Lower lobe of right lung (tissue), 2 donors: ENCODE measurements at regions not wholly inside any gene's neighbourhood (a gene's known extent, or its start where the extent isn't known, plus 50 kb on each side); places are given as distances from the start of the nearest gene placed in this dataset.
"Not testable (repeated sequence)": the region's sequence is repeated elsewhere in the genome, so short reads cannot be mapped to it uniquely, and the experiment has no call there.

Source experiments
- ATAC-seq, 2 donors: fragments of 200-7000 bp; cut with Tn5 transposase; one replicate each; pipeline ENCODE4 v1.9.1; 2020 to 2022; ENCODE audit warnings: mild to moderate bottlenecking in 2 of 2, moderate library complexity in 2 of 2
- DNase-seq: peaks from one replicate; pipeline ENCODE4 v3.0.0-alpha.2; 2020
- H3K27ac ChIP-seq: fragments of 200-600 bp; one replicate; pipeline ENCODE4 v1.8.0; 2022
- H3K27me3 ChIP-seq: fragments of 200-600 bp; one replicate; pipeline ENCODE4 v1.8.0; 2022; ENCODE audit warnings: low read depth
- H3K36me3 ChIP-seq: fragments of 200-600 bp; one replicate; pipeline ENCODE4 v1.8.0; 2022; ENCODE audit warnings: mild to moderate bottlenecking
- H3K4me1 ChIP-seq: fragments of 200-600 bp; one replicate; pipeline ENCODE4 v1.8.0; 2022
- H3K4me3 ChIP-seq: fragments of 200-600 bp; one replicate; pipeline ENCODE4 v1.8.0; 2022; ENCODE audit warnings: mild to moderate bottlenecking
- H3K9me3 ChIP-seq: fragments of 200-600 bp; one replicate; pipeline ENCODE4 v1.8.0; 2022
- CTCF ChIP-seq: fragments of 200-600 bp; IDR thresholded peaks from one replicate; pipeline ENCODE4 v1.8.0; 2022; ENCODE audit warnings: antibody characterized with exemption, mild to moderate bottlenecking
- intact Hi-C: fragments of 100-400 bp; cut with DNase I; formaldehyde crosslinking; loops from one replicate; pipeline ENCODE4 v1.11.0; 2022
- donor health status: DM: no; HTN: yes; CAD: no; lungs with severe emphysema.

- H3K36me3 ChIP-seq = no peaks in the 10 kb centered on the region
- intact Hi-C loops = no loop called here
- H3K4me1 ChIP-seq = no peaks in the 10 kb centered on the region
- H3K4me3 ChIP-seq = no peak overlapping the region
- DNase-seq = peak; percentile 28
- H3K27me3 ChIP-seq = no peaks in the 10 kb centered on the region
- TF ChIP-seq CTCF = no peak
- H3K9me3 ChIP-seq = no peaks in the 10 kb centered on the region
- no peak overlapping the region for H3K27ac ChIP-seq
- ATAC-seq = no peak
Measured at GRCh38 chr2:239721531-239721930, 303.6 kb downstream of the NDUFA10 start.

GRCh38 chr2:239720361-239721360 lies 304.5 kb downstream of the NDUFA10 start:
- no peak for TF ChIP-seq CTCF
- H3K9me3 ChIP-seq = no peaks in the 10 kb centered on the region
- peak; percentile 35 for DNase-seq
- H3K36me3 ChIP-seq = no peaks in the 10 kb centered on the region
- H3K4me1 ChIP-seq = no peaks in the 10 kb centered on the region
- intact Hi-C loops = no loop called here
- H3K4me3 ChIP-seq = no peak overlapping the region
- H3K27ac ChIP-seq = no peak overlapping the region
- ATAC-seq = no peak
- H3K27me3 ChIP-seq = no peaks in the 10 kb centered on the region

GRCh38 chr2:239719791-239720360 lies 305.3 kb downstream of the NDUFA10 start:
- ATAC-seq = no peak
- TF ChIP-seq CTCF = no peak
- H3K4me1 ChIP-seq = no peaks in the 10 kb centered on the region
- intact Hi-C loops = no loop called here
- DNase-seq = no peak
- no peak overlapping the region for H3K27ac ChIP-seq
- H3K36me3 ChIP-seq = no peaks in the 10 kb centered on the region
- no peaks in the 10 kb centered on the region for H3K9me3 ChIP-seq
- H3K4me3 ChIP-seq = no peak overlapping the region
- no peaks in the 10 kb centered on the region for H3K27me3 ChIP-seq

GRCh38 chr2:239718991-239719390 lies 306.2 kb downstream of the NDUFA10 start:
- H3K27me3 ChIP-seq, H3K4me3 ChIP-seq, H3K4me1 ChIP-seq, H3K36me3 ChIP-seq, ATAC-seq, intact Hi-C loops, H3K27ac ChIP-seq, H3K9me3 ChIP-seq: not testable (repeated sequence)
- DNase-seq = peak; percentile 6

- peaks cover 9% of the 10 kb centered on the region for H3K9me3 ChIP-seq
- H3K36me3 ChIP-seq = no peaks in the 10 kb centered on the region
- ATAC-seq = no peak
- H3K27ac ChIP-seq = no peak overlapping the region
- TF ChIP-seq CTCF = no peak
- no peaks in the 10 kb centered on the region for H3K27me3 ChIP-seq
- peak; percentile 46 for DNase-seq
- no peak overlapping the region for H3K4me3 ChIP-seq
- intact Hi-C loops = no loop called here
- H3K4me1 ChIP-seq = no peaks in the 10 kb centered on the region
Measured at GRCh38 chr2:239717706-239718105, 307.4 kb downstream of the NDUFA10 start.

GRCh38 chr2:239717319-239717675 lies 307.8 kb downstream of the NDUFA10 start:
- no peak for DNase-seq
- H3K36me3 ChIP-seq = no peaks in the 10 kb centered on the region
- no peak for ATAC-seq
- H3K4me1 ChIP-seq = no peaks in the 10 kb centered on the region
- intact Hi-C loops = no loop called here
- peaks cover 9% of the 10 kb centered on the region for H3K9me3 ChIP-seq
- no peaks in the 10 kb centered on the region for H3K27me3 ChIP-seq
- H3K27ac ChIP-seq = no peak overlapping the region
- no peak for TF ChIP-seq CTCF
- no peak overlapping the region for H3K4me3 ChIP-seq
